ENCODE measurements at regions not wholly inside any gene's neighbourhood (a gene's known extent, or its start where the extent isn't known, plus 50 kb on each side); places are given as distances from the start of the nearest gene placed in this dataset.

DNA sequence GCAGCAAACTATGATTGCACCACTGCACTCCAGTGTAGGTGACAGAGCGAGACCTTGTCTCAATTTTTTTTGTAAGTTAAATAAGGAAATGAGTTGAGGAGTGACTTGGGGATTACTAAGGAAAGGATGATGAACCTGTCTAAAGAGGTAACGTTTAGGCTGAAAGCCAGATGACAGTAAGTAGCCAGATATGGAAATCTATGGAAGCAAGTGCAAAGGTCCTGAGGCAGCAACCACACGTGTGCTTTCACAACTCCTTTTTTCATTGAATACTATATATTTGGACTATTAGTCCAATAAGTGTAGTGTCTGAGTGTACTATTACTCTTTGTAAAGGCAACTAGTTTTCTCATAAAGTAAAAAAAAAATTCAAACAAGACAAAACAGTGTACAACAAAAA lies 147.4 kb downstream of the CD24 start:
- Histone ChIP-seq H3K27me3 (ENCODE audit: control insufficient read depth in 4 of 4, insufficient read depth in 4 of 4, low read length in 3 of 4) (no peaks in the 10 kb centered on the region), H3K27ac (ENCODE audit: low read depth in 1 of 2, low read length in 2 of 2) (no peak overlapping the region), H3K4me1 (ENCODE audit: control insufficient read depth in 4 of 4, insufficient read depth in 4 of 4, low read length in 3 of 4) (no peaks in the 10 kb centered on the region), H3K9me3 (ENCODE audit: control insufficient read depth in 4 of 4, low read length in 3 of 4) (peaks cover 0 to 5% (median 0%) of the 10 kb centered on the region in 4 donors), H3K9ac (ENCODE audit: low read depth in 1 of 2, low read length in 2 of 2) (no peak overlapping the region), H3K36me3 (ENCODE audit: control insufficient read depth in 4 of 4, insufficient read depth in 3 of 4, low read depth in 1 of 4, low read length in 3 of 4) (no peaks in the 10 kb centered on the region), H3K4me3 (ENCODE audit: low read depth in 1 of 3, low read length in 3 of 3) (no peak overlapping the region)
- DNase-seq (ENCODE audit: low spot score): no peak
- TF ChIP-seq YY1 (IDR thresholded peaks at IDR 0.05) (no peak), NR2F2 (IDR thresholded peaks at IDR 0.05) (no peak), FOXA1 (IDR thresholded peaks at IDR 0.05) (no peak), RXRA (IDR thresholded peaks at IDR 0.05) (no peak), EGR1 (IDR thresholded peaks at IDR 0.05; ENCODE audit: low read depth in 2 of 2) (no peak), JUND (IDR thresholded peaks at IDR 0.05) (no peak), HNF4G (IDR thresholded peaks at IDR 0.05) (no peak), FOXA2 (IDR thresholded peaks at IDR 0.05) (no peak), RAD21 (IDR thresholded peaks at IDR 0.05) (no peak), HNF4A (conservative IDR thresholded peaks at IDR 0.05) (no peak), SP1 (IDR thresholded peaks at IDR 0.05) (no peak), GABPA (IDR thresholded peaks at IDR 0.05 in 1 of 2, conservative IDR thresholded peaks at IDR 0.05 in 1 of 2) (no peak), TAF1 (conservative IDR thresholded peaks at IDR 0.05) (no peak)
- TF ChIP-seq, protein P1, sequence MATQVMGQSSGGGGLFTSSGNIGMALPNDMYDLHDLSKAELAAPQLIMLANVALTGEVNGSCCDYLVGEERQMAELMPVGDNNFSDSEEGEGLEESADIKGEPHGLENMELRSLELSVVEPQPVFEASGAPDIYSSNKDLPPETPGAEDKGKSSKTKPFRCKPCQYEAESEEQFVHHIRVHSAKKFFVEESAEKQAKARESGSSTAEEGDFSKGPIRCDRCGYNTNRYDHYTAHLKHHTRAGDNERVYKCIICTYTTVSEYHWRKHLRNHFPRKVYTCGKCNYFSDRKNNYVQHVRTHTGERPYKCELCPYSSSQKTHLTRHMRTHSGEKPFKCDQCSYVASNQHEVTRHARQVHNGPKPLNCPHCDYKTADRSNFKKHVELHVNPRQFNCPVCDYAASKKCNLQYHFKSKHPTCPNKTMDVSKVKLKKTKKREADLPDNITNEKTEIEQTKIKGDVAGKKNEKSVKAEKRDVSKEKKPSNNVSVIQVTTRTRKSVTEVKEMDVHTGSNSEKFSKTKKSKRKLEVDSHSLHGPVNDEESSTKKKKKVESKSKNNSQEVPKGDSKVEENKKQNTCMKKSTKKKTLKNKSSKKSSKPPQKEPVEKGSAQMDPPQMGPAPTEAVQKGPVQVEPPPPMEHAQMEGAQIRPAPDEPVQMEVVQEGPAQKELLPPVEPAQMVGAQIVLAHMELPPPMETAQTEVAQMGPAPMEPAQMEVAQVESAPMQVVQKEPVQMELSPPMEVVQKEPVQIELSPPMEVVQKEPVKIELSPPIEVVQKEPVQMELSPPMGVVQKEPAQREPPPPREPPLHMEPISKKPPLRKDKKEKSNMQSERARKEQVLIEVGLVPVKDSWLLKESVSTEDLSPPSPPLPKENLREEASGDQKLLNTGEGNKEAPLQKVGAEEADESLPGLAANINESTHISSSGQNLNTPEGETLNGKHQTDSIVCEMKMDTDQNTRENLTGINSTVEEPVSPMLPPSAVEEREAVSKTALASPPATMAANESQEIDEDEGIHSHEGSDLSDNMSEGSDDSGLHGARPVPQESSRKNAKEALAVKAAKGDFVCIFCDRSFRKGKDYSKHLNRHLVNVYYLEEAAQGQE (IDR thresholded peaks at IDR 0.05): no peak
- TF ChIP-seq, protein P2, sequence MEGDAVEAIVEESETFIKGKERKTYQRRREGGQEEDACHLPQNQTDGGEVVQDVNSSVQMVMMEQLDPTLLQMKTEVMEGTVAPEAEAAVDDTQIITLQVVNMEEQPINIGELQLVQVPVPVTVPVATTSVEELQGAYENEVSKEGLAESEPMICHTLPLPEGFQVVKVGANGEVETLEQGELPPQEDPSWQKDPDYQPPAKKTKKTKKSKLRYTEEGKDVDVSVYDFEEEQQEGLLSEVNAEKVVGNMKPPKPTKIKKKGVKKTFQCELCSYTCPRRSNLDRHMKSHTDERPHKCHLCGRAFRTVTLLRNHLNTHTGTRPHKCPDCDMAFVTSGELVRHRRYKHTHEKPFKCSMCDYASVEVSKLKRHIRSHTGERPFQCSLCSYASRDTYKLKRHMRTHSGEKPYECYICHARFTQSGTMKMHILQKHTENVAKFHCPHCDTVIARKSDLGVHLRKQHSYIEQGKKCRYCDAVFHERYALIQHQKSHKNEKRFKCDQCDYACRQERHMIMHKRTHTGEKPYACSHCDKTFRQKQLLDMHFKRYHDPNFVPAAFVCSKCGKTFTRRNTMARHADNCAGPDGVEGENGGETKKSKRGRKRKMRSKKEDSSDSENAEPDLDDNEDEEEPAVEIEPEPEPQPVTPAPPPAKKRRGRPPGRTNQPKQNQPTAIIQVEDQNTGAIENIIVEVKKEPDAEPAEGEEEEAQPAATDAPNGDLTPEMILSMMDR (IDR thresholded peaks at IDR 0.05; ENCODE audit: low read depth, low read length, missing input control): no peak
- TF ChIP-seq, protein P3, sequence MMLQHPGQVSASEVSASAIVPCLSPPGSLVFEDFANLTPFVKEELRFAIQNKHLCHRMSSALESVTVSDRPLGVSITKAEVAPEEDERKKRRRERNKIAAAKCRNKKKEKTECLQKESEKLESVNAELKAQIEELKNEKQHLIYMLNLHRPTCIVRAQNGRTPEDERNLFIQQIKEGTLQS (IDR thresholded peaks at IDR 0.05): no peak
- TF ChIP-seq, protein P4, sequence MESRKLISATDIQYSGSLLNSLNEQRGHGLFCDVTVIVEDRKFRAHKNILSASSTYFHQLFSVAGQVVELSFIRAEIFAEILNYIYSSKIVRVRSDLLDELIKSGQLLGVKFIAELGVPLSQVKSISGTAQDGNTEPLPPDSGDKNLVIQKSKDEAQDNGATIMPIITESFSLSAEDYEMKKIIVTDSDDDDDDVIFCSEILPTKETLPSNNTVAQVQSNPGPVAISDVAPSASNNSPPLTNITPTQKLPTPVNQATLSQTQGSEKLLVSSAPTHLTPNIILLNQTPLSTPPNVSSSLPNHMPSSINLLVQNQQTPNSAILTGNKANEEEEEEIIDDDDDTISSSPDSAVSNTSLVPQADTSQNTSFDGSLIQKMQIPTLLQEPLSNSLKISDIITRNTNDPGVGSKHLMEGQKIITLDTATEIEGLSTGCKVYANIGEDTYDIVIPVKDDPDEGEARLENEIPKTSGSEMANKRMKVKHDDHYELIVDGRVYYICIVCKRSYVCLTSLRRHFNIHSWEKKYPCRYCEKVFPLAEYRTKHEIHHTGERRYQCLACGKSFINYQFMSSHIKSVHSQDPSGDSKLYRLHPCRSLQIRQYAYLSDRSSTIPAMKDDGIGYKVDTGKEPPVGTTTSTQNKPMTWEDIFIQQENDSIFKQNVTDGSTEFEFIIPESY (IDR thresholded peaks at IDR 0.05): no peak
- TF ChIP-seq, protein P5, sequence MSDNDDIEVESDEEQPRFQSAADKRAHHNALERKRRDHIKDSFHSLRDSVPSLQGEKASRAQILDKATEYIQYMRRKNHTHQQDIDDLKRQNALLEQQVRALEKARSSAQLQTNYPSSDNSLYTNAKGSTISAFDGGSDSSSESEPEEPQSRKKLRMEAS (IDR thresholded peaks at IDR 0.05): no peak
- WGBS: 89% methylated on average over 3 of the region's 3 CpGs
